GM23248 (cell line): ENCODE measurements at regions not wholly inside any gene's neighbourhood (a gene's known extent, or its start where the extent isn't known, plus 50 kb on each side); places are given as distances from the start of the nearest gene placed in this dataset.

Experiments
- EZH2 ChIP-seq: fragments of 200-600 bp; sonication (generic); IDR thresholded peaks from 2 replicates; pipeline ENCODE4 v1.6.1; 2018; ENCODE audit warnings: antibody characterized with exemption, mild to moderate bottlenecking; ENCODE audit not compliant: insufficient read depth, poor library complexity, severe bottlenecking
- EZH2phosphoT487 ChIP-seq: fragments of 200-600 bp; sonication (generic); IDR thresholded peaks from 2 replicates; pipeline ENCODE4 v1.6.1; 2018; ENCODE audit warnings: antibody characterized with exemption, moderate library complexity, mild to moderate bottlenecking, low read depth; ENCODE audit not compliant: insufficient read depth

DNA sequence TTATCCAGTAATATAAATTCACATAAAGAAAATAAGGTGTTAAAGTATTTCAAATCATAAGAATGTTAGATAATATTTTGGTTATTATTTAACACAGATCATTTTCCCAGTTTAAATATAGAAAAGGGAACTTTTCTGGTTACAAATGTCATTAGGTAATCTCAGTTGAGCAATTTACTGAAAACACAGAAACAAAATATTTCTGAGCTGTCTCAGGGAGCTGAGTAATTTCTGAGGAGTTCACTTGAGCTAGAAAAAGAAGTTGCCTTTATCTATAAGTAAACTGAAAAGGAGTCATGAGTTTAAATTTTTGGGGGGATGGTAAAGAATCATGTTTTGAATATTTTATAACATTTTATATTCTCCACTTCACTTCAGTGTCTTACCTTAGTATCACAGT lies 855.4 kb upstream of the ARPP21 start:
- TF ChIP-seq EZH2 (no peak), EZH2phosphoT487 (no peak)
